ENCODE measurements at regions not wholly inside any gene's neighbourhood (a gene's known extent, or its start where the extent isn't known, plus 50 kb on each side); places are given as distances from the start of the nearest gene placed in this dataset.
"Not testable (repeated sequence)": the region's sequence is repeated elsewhere in the genome, so short reads cannot be mapped to it uniquely, and the experiment has no call there.

DNA sequence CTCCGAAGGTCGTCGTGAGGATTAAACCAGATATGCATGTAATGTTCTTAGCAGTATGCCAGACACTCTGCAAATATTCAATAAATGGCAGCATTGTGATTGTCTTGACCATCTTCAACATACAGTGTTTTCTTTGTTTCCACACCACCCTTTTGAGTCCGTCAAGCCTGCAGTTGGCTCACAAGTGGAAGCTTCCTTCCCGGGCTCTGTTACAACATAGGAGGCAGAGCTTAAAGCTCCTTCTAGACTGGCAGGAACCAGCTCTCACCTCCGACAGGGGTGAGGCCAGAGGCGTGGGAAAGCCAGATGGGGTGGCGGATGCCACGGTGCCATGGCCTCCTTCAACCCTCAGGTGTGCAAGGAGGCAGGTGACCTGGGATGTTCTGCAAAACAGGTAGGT is 138.3 kb downstream of the FOXL1 start:
- no peak for DNase-seq (ENCODE audit: low spot score)

DNA sequence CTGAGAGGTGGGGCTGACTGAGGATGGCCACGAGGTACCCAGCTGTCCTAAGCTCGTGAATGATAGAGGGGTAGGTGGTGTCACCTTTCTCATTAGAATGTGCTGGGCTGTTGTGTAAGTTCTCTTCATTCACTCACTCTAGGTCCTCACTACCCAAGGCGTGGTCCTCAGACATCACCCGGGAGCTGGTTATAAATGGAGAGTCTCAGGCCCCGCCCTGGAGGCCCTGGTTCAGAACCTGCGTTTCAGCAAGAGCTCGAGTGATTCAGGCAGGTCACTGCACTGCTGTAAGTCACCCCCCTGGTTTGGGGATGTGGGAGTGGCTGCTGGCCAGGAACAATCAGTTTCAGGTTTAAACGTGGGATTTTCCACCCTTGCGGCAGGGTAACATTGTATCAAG is 139.8 kb downstream of the FOXL1 start:
- peak; percentile 4 for DNase-seq (ENCODE audit: low spot score)

DNA sequence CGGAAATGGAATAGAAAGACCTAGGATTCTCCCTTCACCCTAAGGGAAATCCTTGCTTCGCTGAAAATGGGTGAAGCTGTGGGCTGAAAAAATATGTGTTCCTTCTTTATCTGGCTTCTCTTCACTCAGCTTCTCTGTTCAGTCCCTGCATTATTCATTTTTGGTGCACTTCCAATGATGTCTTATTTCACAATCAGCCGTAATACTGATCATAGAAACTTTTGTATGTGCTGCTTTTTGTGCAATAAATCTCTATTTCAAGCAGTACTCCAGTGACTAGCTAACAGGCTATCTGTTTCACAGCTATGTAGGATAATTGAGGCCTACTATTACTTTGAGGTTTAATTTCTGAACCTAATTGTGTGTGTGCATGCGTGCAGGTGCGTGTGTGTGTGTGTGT is 144.6 kb downstream of the FOXL1 start:
- DNase-seq (ENCODE audit: low spot score): no peak

DNA sequence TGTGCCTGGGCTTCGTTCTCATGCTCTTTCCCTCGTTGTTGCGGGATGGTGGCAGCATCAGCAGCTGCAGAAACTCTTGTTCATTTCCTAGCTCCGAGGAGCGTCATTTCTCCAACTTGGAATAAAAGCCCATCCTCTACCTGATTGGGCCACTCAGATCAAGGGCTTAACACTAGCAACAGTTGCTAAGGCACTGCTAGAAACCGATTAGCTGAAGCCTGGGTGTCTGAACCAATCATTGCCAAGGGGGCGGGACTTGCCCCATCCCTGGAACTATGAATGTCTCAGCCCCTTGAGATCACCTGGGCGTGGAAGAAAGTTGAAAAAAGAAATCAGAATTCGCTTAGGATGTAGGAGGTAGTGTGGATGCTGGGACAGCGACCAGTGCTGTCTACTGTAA is 145.3 kb downstream of the FOXL1 start:
- no peak for DNase-seq (ENCODE audit: low spot score)

DNA sequence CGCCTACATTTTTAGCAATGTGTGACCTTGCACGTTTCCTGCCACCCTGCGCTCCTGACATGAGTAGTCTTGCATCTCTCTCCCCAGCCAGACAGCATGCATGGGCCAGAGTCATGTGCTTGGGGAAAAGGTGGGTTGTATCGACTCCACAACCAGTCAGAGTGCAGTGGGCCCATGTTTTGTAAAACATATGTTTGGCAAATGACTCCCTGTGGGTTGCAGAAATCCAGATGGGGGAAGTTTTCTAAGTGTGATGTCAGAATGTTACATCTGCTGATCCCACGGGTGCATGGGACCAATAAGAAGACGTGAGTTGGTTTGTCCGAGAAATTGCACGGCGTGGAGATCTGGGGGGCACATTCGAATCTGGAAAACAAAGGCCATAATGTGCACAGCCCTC is 147.1 kb downstream of the FOXL1 start:
- no peak for DNase-seq (ENCODE audit: low spot score)

DNA sequence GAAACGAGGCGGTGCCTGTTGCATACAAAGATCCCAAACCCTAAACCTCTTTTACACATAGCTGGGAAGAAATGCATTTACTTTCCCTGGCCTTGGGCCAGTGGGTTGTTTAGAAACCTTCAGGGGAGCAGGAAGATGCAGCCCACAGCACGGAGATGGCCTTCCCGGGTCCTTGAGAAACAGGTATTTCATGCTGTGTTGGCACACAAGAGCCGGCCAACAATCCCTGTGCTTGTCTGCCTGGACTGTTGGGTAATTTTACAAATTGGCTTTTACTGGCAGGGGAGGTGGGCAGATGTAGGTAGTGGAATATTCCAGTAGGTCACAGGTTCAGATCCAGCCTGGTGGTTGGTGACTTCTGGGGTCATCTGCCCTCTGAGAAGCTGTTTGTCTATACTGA is 148.0 kb downstream of the FOXL1 start:
- DNase-seq (ENCODE audit: low spot score): no peak

DNA sequence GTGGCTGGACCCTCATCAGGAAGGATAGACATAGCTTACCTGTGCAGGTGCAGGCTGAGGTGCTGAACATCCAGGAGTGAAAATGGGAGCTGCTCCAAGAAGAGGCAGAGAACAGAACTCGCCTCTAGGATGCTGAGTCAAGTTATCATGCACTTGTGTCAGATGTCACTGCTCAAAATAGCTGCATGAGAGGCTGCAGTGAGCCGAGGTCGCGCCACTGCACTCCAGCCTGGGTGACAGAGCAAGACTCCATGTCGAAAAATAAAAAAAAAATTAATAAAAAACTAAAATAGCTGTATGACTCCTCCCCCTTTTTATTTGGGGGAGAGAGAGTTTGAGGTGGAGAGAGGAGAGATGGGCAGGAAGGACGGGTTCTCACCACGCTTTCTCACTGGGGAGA is 148.8 kb downstream of the FOXL1 start:
- no peak for DNase-seq (ENCODE audit: low spot score)

DNA sequence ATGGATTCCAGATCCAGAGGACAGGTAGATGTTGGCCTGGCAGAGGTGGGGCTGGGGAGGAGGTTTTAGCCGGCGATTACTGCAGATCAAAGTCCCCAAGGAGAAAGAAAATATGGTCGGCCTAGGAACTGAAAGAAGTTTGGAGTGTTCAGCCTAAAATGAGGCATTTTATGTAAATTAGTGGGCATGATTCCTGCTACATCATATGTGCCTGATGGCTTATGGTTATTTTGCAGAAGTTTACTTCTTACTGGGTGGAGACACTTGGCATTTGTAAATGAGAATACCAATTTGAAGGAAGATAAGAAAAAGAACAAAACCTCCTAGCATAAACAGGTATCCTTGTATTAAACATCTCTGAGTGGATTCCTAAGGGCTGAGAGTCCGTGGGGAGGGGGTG is 149.3 kb downstream of the FOXL1 start:
- no peak for DNase-seq (ENCODE audit: low spot score)

DNA sequence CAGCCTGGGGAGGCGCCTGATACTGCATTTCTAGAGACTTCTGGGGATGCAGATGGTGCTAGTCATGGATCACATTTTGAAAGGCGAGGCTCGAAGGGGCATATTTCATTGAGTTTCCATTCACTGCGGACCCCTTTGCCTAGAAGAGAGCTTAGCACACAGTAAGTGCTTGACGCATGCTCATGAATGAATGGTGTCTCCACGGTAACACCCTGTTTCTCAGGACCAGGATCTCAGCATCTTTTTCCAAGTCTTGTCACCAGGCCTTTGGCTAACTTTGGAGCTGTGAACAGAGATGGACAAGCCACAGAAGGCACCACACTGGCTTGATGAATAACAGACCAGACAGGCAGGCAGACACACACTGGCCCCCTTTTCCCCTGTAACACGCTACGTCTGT is 151.3 kb downstream of the FOXL1 start:
- no peak for DNase-seq (ENCODE audit: low spot score)

DNA sequence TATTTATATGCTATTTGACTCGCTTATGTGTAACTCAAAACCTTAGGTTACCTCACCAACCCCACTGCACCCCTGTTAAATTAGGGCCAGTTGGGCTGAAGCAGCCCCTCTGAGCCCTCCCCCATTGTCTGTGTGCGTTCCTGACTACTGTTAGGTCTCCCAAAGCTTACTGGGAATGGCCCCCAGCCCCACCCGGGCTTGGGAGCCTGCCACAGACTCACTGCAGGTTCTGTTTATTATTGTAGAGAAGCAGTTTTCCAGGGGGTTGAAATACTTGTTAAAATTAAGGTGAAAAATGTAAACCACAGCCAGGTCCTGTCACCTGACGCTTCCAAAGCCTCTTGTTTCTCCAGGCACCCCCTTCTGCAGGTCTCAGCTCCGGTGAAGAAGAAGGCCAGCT is 151.7 kb downstream of the FOXL1 start:
- no peak for DNase-seq (ENCODE audit: low spot score)

DNA sequence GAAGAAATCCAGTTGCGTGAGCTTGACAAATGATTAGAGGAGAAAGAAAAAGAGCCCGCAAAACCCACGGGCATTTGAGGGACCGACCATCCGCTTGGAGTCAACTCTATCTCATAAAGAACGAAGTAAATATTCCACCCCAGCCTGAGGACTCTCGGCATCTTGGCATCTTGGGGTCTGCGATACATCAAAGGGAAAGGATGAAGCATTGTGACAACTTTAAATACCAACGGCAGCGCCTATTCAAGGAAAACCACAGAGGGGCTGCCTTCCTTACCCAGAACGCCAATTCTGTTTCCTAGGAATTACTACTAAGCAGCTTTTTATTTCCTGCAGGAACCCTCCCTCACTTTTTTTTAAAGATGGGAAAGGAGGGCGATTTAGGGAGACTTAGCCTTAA is 152.2 kb downstream of the FOXL1 start:
- no peak for DNase-seq (ENCODE audit: low spot score)

DNA sequence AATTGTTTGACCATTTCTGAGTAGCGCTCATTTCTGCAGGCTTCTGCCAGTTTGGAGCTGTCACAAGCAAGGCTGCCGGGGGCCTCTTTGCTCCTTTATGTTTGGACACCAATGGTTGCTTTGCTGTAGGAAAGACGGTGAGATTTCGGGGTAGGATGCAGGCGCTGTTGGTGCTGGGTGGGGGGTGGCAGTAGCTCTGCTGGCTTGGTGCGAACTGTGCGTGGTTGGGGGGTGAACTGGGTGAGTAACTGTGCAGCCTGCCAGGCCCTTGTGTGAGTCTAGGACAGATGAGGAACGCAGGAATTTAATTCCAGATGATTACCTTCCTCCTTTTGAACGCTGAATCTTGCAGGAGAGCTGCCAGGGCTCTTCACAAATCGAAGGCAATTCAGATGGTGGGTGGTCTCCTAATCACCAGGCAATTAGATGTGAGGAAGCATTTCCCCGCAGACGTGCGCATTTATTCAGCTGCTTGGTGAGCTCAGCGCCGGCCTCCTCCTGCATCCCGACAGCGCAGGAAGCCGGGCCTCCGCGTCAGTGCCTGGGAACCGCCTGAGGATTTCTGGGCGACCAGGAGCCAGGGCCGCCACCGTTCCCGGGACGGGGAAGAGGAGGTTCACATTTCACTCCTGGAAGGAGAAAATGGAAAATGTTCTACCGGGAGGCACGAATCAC is 154.4 kb downstream of the FOXL1 start:
- no peak for DNase-seq (ENCODE audit: low spot score)

DNA sequence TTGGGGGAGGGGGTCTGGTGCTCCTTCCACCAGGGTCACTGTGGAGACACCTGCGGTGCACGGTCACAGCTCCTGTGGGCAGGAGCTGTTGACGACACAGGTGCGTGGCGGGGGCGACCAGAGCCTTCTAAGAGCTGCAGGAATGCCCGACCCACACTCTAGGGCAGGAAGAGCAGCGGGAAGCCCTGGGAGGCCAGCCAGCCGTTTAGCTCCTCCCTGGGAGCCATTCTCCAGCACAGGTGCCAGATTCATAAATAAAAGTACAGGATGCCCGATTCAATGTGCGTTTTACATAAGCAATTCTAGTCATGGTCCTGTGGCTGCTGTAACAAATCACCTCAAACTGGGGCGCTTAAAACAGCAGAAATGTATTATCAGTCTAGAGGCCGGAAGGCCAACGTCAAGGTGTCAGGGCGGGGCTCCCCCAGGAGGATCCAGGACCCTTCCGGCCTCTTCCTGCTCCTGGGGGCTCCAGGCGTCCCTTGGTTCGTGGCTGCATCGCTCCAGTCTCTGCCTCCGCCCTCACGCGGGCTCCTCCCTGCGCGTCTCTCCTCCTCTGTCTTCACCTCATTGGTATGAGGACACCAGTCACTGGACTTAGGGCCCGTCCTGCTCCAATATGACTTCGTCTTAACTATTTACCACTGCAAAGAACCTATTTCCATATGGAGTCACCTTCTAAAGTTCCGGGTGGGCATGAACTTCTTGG is 155.4 kb downstream of the FOXL1 start:
- DNase-seq (ENCODE audit: low spot score): no peak

DNA sequence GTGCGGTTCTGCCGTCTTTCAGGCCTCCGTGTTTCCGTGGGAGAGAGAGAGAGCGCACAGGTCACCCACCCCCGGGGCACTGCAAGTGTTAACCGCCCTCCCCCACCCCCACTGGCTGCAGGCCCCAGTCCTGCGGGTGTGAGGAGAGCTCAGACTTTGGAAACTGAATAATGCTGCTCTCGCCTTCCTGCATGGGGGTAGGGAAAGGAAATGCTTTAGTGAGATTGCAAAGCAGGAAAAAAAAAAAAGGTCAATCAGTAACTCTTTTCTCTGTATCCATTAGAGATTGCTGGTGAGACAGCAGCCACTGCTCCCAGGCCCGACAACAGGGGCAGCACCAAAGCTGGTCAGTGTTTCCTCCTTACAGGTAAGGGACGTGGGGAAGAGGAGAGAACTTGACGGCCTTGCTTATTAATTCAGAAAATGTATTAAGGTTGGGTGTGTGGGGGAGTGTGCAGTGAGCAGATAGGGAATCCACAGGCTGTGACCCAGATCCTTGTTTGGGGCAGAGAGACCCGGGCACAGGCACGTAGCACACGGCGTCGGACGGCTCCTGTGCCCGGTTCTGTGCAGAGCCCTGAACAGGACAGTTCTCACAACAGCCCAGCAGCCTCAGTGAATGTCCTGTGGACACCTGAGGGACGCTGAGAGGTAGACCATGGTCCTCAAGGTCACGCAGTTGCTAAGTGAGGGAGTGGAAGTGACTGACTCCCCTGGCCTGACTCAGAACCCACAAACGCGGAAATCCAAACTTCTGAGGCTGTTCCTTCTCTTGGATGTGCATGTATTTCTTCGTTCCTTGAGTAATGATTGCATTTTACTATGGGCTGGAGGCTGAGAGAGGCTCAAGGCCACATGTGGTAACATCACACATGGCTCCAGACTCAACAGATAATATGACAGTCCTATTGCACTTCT is 156.5 kb downstream of the FOXL1 start:
- no peak for DNase-seq (ENCODE audit: low spot score)

DNA sequence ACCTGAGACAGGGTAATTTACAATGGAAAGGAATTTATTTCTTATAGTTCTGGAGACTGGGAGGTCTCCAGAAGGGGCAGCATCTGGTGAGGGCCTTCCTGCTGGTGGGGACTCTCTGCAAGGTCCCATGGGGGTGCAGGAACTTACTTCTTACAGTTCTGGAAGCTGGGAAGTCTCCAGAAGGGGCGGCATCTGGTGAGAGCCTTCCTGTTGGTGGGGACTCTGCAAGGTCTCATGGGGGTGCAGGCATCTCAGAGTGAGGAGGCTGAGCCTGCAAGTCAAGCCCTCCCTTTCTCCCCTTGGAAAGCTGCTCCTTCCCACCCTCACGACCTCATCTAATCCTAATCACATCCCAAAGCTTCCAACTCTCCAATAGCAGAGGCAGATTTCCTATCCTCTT is 157.4 kb downstream of the FOXL1 start:
- no peak for DNase-seq (ENCODE audit: low spot score)

DNA sequence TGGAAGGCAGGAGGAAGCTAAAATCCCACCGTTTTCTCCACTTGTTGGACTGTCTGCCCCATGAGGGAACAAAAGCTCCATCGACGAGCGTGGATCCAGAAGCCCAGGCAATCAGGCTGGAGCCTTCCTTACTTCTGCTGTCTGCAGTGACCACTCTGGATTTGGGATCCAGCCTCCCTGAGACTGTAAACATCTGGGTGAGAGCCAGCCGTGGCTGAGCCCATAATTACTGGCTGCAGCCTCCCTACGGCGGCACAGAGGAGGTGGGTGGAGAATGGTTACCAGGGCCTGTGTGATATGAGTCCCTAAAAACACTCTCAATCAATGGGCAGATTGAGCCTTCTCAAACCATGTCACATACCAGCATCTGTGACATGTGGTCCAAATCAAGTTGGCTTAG is 158.2 kb downstream of the FOXL1 start:
- DNase-seq (ENCODE audit: low spot score): no peak

DNA sequence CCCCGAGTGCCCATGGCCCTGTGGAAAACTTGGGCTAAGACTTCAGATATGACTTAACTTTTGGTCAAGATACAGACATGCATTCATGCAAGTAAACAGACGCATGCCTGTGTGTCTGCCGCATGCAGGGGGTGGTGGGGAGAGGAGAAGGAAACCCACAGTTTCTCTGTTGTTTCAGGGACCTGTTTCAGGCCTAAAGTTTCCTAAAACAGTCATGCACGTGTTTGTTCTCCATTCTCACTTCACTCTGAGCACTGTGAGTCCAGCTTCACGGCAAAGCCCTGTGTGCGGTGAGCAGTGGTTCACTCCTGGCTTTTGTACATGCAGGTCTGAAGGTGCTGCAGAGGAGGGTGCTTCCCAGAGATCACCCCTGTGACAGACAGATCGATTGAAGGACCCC is 158.7 kb downstream of the FOXL1 start:
- DNase-seq (ENCODE audit: low spot score): no peak

DNA sequence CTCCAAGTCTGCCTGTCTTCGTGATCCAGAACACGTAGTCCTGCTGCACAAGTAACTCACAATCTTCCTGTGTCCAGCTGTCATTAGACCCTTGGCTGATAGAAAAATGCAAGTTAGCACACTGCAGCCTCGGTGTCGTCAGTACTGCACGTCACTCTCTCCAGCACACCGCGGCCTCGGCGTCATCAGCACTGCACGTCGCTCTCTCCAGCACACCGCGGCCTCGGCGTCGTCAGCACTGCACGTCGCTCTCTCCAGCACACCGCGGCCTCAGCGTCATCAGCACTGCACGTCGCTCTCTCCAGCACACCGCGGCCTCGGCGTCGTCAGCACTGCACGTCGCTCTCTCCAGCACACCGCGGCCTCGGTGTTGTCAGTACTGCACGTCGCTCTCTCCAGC is 160.0 kb downstream of the FOXL1 start:
- not testable (repeated sequence) for DNase-seq (ENCODE audit: low spot score)

DNA sequence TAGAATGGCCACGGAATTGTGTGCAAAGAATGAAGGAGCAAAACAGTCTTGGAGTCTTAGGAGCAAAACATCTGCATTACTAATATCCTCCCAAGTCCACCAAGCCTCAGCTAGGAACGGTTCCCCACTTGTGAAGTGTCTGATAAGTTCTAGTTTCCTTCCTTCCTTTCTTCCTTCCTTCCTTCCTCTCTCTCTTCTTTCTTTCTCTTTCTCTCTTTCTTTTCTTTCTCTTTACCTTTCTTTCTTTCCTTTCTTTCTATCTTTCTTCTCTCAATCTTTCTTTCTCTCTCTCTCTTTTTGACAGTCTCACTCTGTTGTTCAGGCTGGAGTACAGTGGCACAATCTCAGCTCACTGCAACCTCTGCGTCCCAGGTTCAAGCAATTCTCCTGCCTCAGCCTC is 160.8 kb downstream of the FOXL1 start:
- no peak for DNase-seq (ENCODE audit: low spot score)

DNA sequence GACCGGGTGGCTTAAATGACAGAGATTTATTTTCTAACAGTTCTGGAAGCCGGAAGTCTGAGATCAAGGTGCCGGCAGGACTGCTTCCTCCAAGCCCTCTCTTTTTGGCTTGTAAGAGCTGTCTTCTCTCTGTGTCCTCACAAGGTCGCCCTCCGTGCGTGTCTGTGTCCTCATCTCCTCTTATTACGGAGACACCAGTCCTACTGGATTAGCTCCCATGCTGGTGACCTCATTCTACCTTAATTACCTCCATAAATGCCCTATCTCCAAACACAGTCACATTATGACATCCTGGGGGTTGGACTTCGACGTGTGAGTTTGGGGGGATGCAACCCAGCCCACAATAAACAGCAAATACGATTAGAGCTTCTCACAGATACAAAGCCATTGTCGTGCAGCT is 161.5 kb downstream of the FOXL1 start:
- DNase-seq (ENCODE audit: low spot score): no peak

DNA sequence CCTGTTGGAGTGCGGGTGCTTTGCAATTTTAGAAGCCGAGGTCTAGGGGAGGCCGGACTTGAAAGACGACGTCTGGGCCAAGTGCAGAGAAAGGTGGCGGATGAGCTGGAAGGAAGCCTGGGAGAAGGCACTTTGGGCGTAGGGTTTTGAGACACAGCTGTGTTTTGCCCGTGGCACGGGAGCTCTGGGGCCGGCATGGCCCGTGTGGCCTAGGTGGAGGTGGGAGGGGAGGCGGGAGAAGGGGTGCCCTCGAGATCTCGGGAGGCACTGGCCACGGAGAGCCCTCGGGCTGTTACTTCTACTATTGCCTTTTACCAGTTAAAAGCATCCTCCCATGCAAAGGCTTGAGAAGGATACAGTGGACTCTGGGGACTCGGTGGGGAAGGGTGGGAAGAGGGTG is 161.9 kb downstream of the FOXL1 start:
- no peak for DNase-seq (ENCODE audit: low spot score)

DNA sequence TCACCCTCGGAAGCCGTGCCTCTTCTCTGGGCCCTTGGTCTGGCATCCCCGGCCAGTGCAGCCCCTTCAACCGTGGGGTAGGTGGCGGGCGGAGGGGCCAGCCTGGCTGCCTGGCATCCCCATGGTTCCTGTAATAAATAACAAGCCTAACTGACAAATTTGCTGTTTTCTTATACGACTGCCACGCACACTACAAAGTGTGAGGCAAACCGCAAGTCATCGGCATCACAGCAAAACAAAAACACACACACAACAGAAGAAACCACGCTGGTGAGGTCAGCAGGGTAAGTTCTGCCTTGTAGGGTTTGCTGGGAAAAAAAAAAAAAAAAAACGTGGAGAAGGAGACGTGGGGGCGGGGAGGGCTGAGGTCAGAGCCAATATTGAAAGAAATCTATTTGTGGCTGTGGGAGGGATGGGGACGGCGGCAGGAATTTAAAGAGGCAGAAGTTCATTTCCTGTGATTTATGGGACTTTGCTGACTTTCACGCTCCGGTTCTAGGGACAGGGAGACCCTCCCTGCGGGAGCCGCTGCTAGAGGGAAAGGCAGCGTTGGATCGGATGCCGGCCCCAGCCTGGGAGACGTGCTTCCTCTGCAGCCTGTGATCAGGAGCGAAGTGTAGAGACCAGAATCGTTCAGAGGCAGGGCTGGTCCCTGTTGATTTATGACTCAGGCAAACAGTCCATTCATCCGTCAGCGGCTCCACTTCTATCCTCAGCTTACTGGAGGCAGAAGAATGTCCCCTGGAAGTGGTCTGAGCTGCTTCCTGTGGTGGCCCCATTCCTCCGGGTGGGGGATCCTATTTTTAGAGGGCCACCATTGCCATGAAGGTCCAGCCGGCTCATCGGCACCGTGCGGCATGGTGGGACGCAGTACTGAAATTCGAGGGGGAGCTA is 162.8 kb downstream of the FOXL1 start:
- DNase-seq (ENCODE audit: low spot score): no peak

Data from LoVo (cell line).